ENCODE measurements at regions not wholly inside any gene's neighbourhood (a gene's known extent, or its start where the extent isn't known, plus 50 kb on each side); places are given as distances from the start of the nearest gene placed in this dataset.
A peak's percentile ranks its signal among the peaks of the same experiment; 100 is the strongest.
"Not testable (repeated sequence)": the region's sequence is repeated elsewhere in the genome, so short reads cannot be mapped to it uniquely, and the experiment has no call there.

DNA sequence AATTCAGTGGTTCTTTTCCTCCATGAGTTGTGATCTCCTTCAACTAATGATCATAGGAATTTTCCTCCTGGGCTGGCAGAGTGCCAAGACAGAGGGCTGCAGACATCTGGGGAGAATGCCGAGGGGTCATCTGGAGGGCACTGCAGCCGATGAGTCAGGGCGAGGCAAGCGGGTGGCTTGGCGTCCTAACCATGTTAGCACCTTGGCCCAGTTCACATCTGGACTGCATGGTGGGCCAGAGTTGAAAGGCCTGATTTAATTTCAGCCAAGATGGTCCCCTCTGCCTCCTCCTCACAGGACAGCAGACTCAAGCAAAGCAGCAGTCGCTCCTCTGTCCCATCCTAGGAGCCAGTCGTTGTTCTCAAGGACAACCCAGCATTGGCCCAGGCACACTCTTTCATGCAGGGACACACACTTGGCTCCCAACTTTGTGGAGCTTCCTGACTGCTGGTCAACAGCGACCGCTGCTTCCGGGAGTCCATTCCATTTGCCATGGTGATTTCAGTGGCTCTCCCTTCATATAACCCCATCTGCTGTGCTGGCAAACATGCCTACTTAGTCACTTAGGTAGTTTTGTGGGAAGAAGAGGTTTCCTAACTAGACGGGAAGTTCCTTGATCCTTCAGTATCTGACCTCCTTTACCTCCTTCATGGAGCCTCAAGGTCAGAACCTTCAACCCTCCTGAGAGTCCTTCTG lies 161.8 kb downstream of the TTC8 start:
- peaks cover 4% of the 10 kb centered on the region for H3K9me3 ChIP-seq (ENCODE audit: insufficient read depth, low read depth, low read length)
- no peak overlapping the region for H3K9ac ChIP-seq (ENCODE audit: low read length)
- H2AFZ ChIP-seq (ENCODE audit: low read depth, low read length), result no peak overlapping the region
- peaks cover 3% of the 10 kb centered on the region for H3K9me3 Mint-ChIP-seq (ENCODE audit: unreplicated experiment)
- TF ChIP-seq, protein P1, sequence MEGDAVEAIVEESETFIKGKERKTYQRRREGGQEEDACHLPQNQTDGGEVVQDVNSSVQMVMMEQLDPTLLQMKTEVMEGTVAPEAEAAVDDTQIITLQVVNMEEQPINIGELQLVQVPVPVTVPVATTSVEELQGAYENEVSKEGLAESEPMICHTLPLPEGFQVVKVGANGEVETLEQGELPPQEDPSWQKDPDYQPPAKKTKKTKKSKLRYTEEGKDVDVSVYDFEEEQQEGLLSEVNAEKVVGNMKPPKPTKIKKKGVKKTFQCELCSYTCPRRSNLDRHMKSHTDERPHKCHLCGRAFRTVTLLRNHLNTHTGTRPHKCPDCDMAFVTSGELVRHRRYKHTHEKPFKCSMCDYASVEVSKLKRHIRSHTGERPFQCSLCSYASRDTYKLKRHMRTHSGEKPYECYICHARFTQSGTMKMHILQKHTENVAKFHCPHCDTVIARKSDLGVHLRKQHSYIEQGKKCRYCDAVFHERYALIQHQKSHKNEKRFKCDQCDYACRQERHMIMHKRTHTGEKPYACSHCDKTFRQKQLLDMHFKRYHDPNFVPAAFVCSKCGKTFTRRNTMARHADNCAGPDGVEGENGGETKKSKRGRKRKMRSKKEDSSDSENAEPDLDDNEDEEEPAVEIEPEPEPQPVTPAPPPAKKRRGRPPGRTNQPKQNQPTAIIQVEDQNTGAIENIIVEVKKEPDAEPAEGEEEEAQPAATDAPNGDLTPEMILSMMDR (IDR thresholded peaks at IDR 0.05; ENCODE audit: insufficient read depth, low read depth, low read length), result no peak
- TF ChIP-seq EZH2 (IDR thresholded peaks at IDR 0.05; ENCODE audit: insufficient read depth, low read length), result no peak
- no peak overlapping the region for H3K4me3 Mint-ChIP-seq (ENCODE audit: unreplicated experiment)
- H3K27ac ChIP-seq (ENCODE audit: low read depth, low read length), result peak overlapping the region; percentile 59
- DNase-seq (ENCODE audit: low read depth) (peak; percentile 87), FAIRE-seq (no peak)
- H4K20me1 ChIP-seq (ENCODE audit: insufficient read depth, low read length), result no peaks in the 10 kb centered on the region
- no peaks in the 10 kb centered on the region for H3K36me3 ChIP-seq (ENCODE audit: insufficient read depth, low read length)
- H3K4me3 ChIP-seq (ENCODE audit: insufficient read depth, low read depth, low read length), result no peak overlapping the region
- peaks cover 23% of the 10 kb centered on the region for H3K4me1 ChIP-seq (ENCODE audit: insufficient read depth, low read length)
- H3K27me3 Mint-ChIP-seq (ENCODE audit: low read depth, unreplicated experiment), result no peaks in the 10 kb centered on the region
- no peaks in the 10 kb centered on the region for H3K27me3 ChIP-seq (ENCODE audit: insufficient read depth, low read length)
- H3K79me2 ChIP-seq (ENCODE audit: insufficient read depth, low read length), result no peaks in the 10 kb centered on the region
- H3K4me2 ChIP-seq (ENCODE audit: low read length), result peak overlapping the region; percentile 32
- peak overlapping the region; percentile 37 for H3K27ac Mint-ChIP-seq (ENCODE audit: unreplicated experiment)
- peaks cover 3% of the 10 kb centered on the region for H3K36me3 Mint-ChIP-seq (ENCODE audit: low read depth, unreplicated experiment)
- peaks cover 16% of the 10 kb centered on the region for H3K4me1 Mint-ChIP-seq (ENCODE audit: low read depth, unreplicated experiment)

DNA sequence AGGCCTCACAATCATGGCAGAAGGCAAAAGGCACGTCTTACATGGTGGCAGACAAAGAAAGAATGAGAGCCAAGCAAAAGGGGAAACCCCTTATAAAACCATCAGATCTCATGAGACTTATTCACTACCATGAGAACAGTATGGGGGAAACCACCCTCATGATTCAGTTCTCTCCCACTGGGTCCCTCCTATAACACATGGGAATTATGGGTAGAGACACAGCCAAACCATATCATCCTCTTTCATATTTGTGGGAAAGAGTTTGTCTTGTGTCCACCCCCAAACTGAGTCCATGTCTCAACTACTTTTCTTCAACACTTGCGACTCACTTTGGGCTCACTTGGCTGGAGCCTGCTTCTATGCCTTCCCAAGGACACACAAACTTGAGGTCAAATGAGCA lies 162.5 kb downstream of the TTC8 start:
- FAIRE-seq, result not testable (repeated sequence)

DNA sequence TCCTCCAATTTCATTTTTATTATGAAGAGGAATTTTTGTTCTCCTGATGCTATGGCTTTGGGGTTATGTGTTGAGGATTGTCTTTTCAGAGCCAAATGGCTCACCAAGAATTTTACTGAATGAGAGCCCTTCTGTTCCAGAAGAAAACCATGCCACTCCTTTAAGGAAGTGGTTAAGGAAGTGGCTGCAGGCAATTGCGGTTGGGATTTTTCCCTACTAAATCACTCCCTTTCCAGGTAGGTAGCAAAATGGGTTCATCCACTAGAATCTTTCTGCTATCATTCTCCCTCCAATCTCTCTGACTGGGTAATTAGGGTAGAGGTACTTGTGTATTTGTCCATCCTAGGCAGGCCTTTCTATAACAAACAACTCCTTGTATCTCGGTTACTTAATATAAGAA lies 163.1 kb downstream of the TTC8 start:
- Histone ChIP-seq H3K27me3 (ENCODE audit: insufficient read depth, low read length) (no peaks in the 10 kb centered on the region), H4K20me1 (ENCODE audit: insufficient read depth, low read length) (no peaks in the 10 kb centered on the region), H3K4me1 (ENCODE audit: insufficient read depth, low read length) (peaks cover 23% of the 10 kb centered on the region), H3K27ac (ENCODE audit: low read depth, low read length) (no peak overlapping the region), H3K79me2 (ENCODE audit: insufficient read depth, low read length) (no peaks in the 10 kb centered on the region), H3K4me2 (ENCODE audit: low read length) (no peak overlapping the region), H3K4me3 (ENCODE audit: insufficient read depth, low read depth, low read length) (no peak overlapping the region), H3K9me3 (ENCODE audit: insufficient read depth, low read depth, low read length) (peaks cover 4% of the 10 kb centered on the region), H3K36me3 (ENCODE audit: insufficient read depth, low read length) (no peaks in the 10 kb centered on the region), H3K9ac (ENCODE audit: low read length) (no peak overlapping the region), H2AFZ (ENCODE audit: low read depth, low read length) (no peak overlapping the region)
- FAIRE-seq (no peak), DNase-seq (ENCODE audit: low read depth) (peak; percentile 61)
- Mint-ChIP-seq H3K4me1 (ENCODE audit: low read depth, unreplicated experiment) (peaks cover 16% of the 10 kb centered on the region), H3K9me3 (ENCODE audit: unreplicated experiment) (peaks cover 4% of the 10 kb centered on the region), H3K27ac (ENCODE audit: unreplicated experiment) (no peak overlapping the region), H3K36me3 (ENCODE audit: low read depth, unreplicated experiment) (peaks cover 3% of the 10 kb centered on the region), H3K4me3 (ENCODE audit: unreplicated experiment) (no peak overlapping the region), H3K27me3 (ENCODE audit: low read depth, unreplicated experiment) (peaks cover 2% of the 10 kb centered on the region)
- TF ChIP-seq EZH2 (IDR thresholded peaks at IDR 0.05; ENCODE audit: insufficient read depth, low read length), result no peak
- TF ChIP-seq, protein P1 (IDR thresholded peaks at IDR 0.05; ENCODE audit: insufficient read depth, low read depth, low read length), result no peak

More for the DNA sequence above, 162.5 kb downstream of the TTC8 start:
- H3K4me3 Mint-ChIP-seq (ENCODE audit: unreplicated experiment); H3K4me3 ChIP-seq (ENCODE audit: insufficient read depth, low read depth, low read length); H4K20me1 ChIP-seq (ENCODE audit: insufficient read depth, low read length); H3K27me3 ChIP-seq (ENCODE audit: insufficient read depth, low read length); H3K79me2 ChIP-seq (ENCODE audit: insufficient read depth, low read length); H3K27ac Mint-ChIP-seq (ENCODE audit: unreplicated experiment); H3K36me3 Mint-ChIP-seq (ENCODE audit: low read depth, unreplicated experiment); H3K27me3 Mint-ChIP-seq (ENCODE audit: low read depth, unreplicated experiment); H3K4me2 ChIP-seq (ENCODE audit: low read length); H3K36me3 ChIP-seq (ENCODE audit: insufficient read depth, low read length); H3K9me3 ChIP-seq (ENCODE audit: insufficient read depth, low read depth, low read length); H2AFZ ChIP-seq (ENCODE audit: low read depth, low read length); H3K9ac ChIP-seq (ENCODE audit: low read length); H3K9me3 Mint-ChIP-seq (ENCODE audit: unreplicated experiment): not testable (repeated sequence)
- H3K4me1 Mint-ChIP-seq (ENCODE audit: low read depth, unreplicated experiment), result peaks cover 16% of the 10 kb centered on the region
- H3K4me1 ChIP-seq (ENCODE audit: insufficient read depth, low read length), result peaks cover 23% of the 10 kb centered on the region
- H3K27ac ChIP-seq (ENCODE audit: low read depth, low read length), result peak overlapping the region; percentile 59
- DNase-seq (ENCODE audit: low read depth), result peak; percentile 29

Measured in astrocyte (in vitro differentiated cells and primary cell).